Ishikawa (cell line): ENCODE measurements at regions not wholly inside any gene's neighbourhood (a gene's known extent, or its start where the extent isn't known, plus 50 kb on each side); places are given as distances from the start of the nearest gene placed in this dataset.

Experiments
- CEBPB ChIP-seq: IDR thresholded peaks from 2 replicates; pipeline ENCODE4 v1.6.1; 2012
- CREB1 ChIP-seq: IDR thresholded peaks from 2 replicates; pipeline ENCODE4 v1.6.1; 2012; ENCODE audit warnings: low read depth
- EGR1 ChIP-seq: IDR thresholded peaks from 2 replicates; pipeline ENCODE4 v1.6.1; 2012
- EP300 ChIP-seq: IDR thresholded peaks from 2 replicates; pipeline ENCODE4 v1.6.1; 2012; ENCODE audit warnings: borderline replicate concordance
- FOXM1 ChIP-seq: IDR thresholded peaks from 2 replicates; pipeline ENCODE4 v1.6.1; 2012; ENCODE audit warnings: low read depth, borderline replicate concordance
- MAX ChIP-seq: IDR thresholded peaks from 2 replicates; pipeline ENCODE4 v1.6.1; 2012
- NFIC ChIP-seq: IDR thresholded peaks from 2 replicates; pipeline ENCODE4 v1.6.1; 2012
- RAD21 ChIP-seq: IDR thresholded peaks from 2 replicates; pipeline ENCODE4 v1.6.1; 2012; ENCODE audit warnings: low read depth
- REST ChIP-seq: IDR thresholded peaks from 2 replicates; pipeline ENCODE4 v1.6.1; 2012; ENCODE audit warnings: low read depth, mild to moderate bottlenecking
- TAF1 ChIP-seq: IDR thresholded peaks from 2 replicates; pipeline ENCODE4 v1.6.1; 2012; ENCODE audit warnings: low read depth, mild to moderate bottlenecking
- TCF12 ChIP-seq: IDR thresholded peaks from 2 replicates; pipeline ENCODE4 v1.6.1; 2012; ENCODE audit warnings: low read depth
- TEAD4 ChIP-seq: IDR thresholded peaks from 2 replicates; pipeline ENCODE4 v1.6.1; 2012
- USF1 ChIP-seq: IDR thresholded peaks from 2 replicates; pipeline ENCODE4 v1.6.1; 2012
- YY1 ChIP-seq: IDR thresholded peaks from 2 replicates; pipeline ENCODE4 v1.6.1; 2012; ENCODE audit warnings: low read depth
- ZBTB7A ChIP-seq: IDR thresholded peaks from 2 replicates; pipeline ENCODE4 v1.6.1; 2012; ENCODE audit warnings: low read depth

GRCh38 chr12:3376779-3377455, 114.1 kb upstream of the PRMT8 start:
- TF ChIP-seq CEBPB (no peak), TAF1 (no peak), TEAD4 (no peak), EGR1 (no peak)

- TF ChIP-seq TAF1: no peak
Measured at GRCh38 chr12:3378655-3379054, 112.3 kb upstream of the PRMT8 start.

DNA sequence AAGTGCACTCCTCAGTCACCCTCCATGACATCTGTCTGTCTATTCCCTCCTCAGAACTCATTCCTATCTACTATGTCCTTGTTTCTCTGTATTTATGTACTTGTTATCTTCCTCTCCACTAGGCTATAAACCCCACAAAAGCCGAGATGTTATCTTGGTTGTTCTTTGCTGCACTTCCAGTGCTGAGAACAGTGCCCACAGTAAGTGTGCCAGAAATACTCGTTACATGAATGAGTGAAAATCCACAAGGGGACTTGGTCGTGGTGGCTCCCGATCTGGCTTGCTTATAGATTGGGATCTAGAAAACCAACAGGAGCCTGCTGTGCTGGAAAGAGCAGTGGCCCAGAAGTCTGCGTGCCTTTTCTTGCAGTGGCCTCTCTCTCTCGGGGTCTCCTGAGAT, 111.9 kb upstream of the PRMT8 start:
- TF ChIP-seq YY1 (no peak), CEBPB (no peak), MAX (no peak)

GRCh38 chr12:3380200-3381043, 110.6 kb upstream of the PRMT8 start:
- TF ChIP-seq TCF12 (no peak), CREB1 (no peak), EGR1 (no peak), NFIC (no peak), RAD21 (no peak), EP300 (no peak), FOXM1 (no peak), REST (no peak), ZBTB7A (no peak), MAX (no peak), TAF1 (no peak), USF1 (no peak), TEAD4 (no peak), YY1 (no peak), CEBPB (no peak)

GRCh38 chr12:3381059-3382047, 109.7 kb upstream of the PRMT8 start:
- TF ChIP-seq TAF1 (no peak), EP300 (no peak), ZBTB7A (no peak), CEBPB (no peak), USF1 (no peak), EGR1 (no peak), YY1 (no peak), NFIC (no peak), CREB1 (no peak), TCF12 (no peak), RAD21 (no peak), REST (no peak), MAX (no peak), FOXM1 (no peak), TEAD4 (no peak)
